ENCODE measurements at regions not wholly inside any gene's neighbourhood (a gene's known extent, or its start where the extent isn't known, plus 50 kb on each side); places are given as distances from the start of the nearest gene placed in this dataset.

DNA sequence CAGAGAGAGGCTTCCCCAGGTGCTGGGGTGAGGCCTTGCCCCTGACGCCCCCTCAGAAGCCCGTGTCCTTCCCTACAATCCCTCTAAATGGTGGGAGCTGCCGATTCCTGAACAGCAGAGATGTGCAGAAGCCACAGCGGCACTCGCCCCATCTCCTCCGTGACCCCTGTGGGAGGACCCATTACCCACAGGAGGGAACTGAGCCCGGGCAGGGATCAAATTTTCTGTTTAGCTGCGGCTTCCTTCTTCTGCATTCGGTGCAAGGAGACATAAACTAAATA is 181.2 kb upstream of the RAB6C start:
- H3K4me3 ChIP-seq (ENCODE audit: low read length) = no peak overlapping the region
- no peak for DNase-seq (ENCODE audit: low read depth)
- TF ChIP-seq, protein P1, sequence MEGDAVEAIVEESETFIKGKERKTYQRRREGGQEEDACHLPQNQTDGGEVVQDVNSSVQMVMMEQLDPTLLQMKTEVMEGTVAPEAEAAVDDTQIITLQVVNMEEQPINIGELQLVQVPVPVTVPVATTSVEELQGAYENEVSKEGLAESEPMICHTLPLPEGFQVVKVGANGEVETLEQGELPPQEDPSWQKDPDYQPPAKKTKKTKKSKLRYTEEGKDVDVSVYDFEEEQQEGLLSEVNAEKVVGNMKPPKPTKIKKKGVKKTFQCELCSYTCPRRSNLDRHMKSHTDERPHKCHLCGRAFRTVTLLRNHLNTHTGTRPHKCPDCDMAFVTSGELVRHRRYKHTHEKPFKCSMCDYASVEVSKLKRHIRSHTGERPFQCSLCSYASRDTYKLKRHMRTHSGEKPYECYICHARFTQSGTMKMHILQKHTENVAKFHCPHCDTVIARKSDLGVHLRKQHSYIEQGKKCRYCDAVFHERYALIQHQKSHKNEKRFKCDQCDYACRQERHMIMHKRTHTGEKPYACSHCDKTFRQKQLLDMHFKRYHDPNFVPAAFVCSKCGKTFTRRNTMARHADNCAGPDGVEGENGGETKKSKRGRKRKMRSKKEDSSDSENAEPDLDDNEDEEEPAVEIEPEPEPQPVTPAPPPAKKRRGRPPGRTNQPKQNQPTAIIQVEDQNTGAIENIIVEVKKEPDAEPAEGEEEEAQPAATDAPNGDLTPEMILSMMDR (conservative IDR thresholded peaks at IDR 0.05; ENCODE audit: low read length) = no peak

DNA sequence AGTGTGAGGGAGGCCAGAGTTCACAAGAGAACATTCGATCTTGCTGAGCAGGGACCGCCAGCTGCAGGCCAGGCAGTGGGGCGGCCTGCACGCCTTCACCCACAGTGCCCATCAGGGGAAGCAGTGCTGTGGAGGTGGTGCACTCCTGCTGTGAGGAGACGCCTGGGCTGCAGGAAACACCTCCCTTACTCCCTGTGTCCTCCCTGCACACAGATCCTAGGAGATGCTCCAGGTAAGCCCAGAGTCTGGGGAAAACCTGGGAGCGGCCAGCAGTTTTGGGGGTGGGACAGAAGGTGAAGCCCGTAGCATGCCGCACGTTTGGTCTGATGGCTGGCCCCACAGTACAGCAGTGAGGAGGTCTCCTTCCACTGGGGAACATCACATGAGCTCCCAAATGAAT is 180.8 kb upstream of the RAB6C start:
- no peak overlapping the region for H3K4me3 ChIP-seq (ENCODE audit: low read length)
- DNase-seq (ENCODE audit: low read depth) = no peak
- TF ChIP-seq, protein P1 (conservative IDR thresholded peaks at IDR 0.05; ENCODE audit: low read length) = no peak

DNA sequence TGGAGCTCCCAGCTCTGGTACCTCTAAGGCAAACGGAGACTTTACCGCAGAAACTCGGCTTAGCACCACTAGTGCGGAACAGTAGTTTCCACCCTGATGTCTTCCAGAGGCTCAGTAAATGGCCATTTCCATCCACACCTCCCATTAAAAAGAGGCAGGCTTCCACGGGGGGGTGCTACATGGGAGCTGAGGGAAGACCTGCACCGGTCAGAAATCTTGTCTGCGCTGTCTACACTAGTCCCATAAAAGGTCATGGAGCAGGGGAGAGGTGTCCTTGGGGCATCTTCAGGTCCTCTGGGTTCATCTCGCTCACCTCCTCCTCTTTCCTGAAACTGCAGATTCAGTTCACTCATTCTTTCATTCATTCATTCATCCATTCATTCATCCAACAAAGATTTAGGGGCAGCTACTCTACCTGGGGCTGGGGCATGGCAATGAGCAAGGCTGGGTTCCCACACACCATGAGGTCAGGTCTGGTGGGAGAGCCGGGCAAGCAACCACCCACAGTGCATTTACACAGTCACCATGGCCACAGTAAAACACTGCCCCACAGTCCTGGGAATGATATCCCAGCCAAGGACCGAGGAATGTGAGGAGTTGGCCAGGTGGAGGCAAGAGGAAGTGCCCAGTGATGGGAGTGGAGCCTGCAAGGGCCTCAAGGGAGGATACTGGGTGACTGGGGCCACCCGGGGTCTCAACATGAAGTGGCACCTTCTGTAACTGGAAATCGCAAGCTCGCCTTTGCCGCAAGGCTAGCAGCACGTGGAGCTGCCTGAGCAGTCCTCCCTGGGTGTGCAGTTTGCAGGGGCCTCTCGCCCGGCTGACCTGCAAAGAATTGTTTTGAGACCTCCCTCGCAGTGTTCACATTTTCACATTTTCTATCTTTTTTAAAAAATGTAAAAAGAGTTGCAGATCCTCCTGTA is 180.2 kb upstream of the RAB6C start:
- no peak for DNase-seq (ENCODE audit: low read depth)
- TF ChIP-seq, protein P1 (conservative IDR thresholded peaks at IDR 0.05; ENCODE audit: low read length) = no peak
- H3K4me3 ChIP-seq (ENCODE audit: low read length) = no peak overlapping the region

DNA sequence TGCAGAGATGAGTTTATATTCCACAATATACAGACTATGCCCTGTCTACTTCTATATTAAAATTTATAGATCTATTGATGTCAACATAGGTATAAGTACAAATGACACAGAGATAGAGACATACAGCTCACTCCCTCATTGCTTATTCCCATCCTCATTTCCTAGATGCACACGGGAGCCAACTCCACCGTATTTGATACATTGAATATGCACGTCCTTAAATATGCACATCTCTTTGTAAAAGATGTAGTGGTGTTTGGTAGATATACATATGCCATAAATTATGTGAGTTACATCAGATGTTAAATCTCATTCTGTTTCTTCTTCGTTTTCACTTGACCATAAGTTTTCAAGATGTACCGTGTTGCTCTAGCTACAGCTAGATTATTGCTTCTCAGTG is 179.2 kb upstream of the RAB6C start:
- no peak for DNase-seq (ENCODE audit: low read depth)
- H3K4me3 ChIP-seq (ENCODE audit: low read length) = no peak overlapping the region
- TF ChIP-seq, protein P1 (conservative IDR thresholded peaks at IDR 0.05; ENCODE audit: low read length) = no peak

DNA sequence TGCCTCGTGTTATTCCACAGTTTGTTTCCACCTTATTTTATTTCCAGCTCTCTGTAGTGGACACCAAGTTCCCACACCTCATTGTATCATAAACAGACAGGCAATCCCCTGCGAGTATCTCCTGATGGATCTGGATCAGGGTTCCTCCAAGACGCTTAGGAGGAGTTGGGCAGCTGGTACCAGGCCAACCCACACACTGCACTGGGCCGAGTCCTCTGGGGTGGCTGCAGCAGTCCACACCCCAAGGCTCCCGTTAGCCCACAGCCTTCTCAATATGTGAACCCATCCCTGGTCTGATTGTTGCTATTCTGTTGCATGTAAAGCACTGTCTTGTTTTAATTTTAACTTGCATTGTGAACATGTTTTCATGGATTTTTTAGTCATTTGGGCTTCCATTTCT is 178.8 kb upstream of the RAB6C start:
- DNase-seq (ENCODE audit: low read depth) = no peak
- TF ChIP-seq, protein P1 (conservative IDR thresholded peaks at IDR 0.05; ENCODE audit: low read length) = no peak
- H3K4me3 ChIP-seq (ENCODE audit: low read length) = no peak overlapping the region

DNA sequence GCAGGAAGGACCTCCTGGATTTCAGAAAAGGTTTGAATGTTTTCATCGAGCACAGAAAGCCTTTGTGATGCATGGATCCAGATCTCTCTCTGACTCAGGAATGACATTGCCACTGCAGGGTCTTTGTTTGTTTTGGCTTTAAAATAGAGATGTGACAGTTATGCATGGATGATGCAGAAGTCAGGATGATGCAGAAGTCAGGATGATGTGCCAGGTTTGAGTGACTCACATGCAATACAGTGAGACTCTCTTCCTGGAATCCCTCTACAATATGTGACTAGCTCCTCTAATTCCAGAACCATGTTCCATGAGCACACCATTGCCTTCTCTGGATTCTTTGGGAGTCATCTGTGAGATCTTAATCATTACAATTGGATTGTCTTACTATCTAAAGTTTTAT is 177.9 kb upstream of the RAB6C start:
- TF ChIP-seq, protein P1 (conservative IDR thresholded peaks at IDR 0.05; ENCODE audit: low read length) = no peak
- no peak overlapping the region for H3K4me3 ChIP-seq (ENCODE audit: low read length)
- DNase-seq (ENCODE audit: low read depth) = peak; percentile 58

DNA sequence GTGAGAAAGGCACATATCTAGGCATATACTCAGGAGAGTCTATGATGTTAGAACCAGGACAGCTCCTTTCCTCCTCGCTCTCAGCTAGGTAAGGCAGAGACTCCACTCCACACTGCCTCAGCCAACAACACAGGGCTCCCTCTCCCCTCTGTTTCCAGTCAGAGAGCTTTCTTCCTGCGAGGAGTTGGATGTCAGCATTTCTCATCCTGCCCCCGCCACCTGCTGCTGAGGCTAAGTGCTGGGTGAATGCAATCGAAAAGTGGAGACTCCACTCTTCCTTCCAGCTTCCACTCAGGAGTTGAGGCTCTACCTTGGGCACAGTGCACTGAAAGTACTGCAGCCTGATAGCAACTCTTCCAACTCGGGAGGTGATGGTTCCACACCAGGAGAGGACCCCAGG is 177.2 kb upstream of the RAB6C start:
- DNase-seq (ENCODE audit: low read depth) = no peak
- H3K4me3 ChIP-seq (ENCODE audit: low read length) = no peak overlapping the region
- TF ChIP-seq, protein P1 (conservative IDR thresholded peaks at IDR 0.05; ENCODE audit: low read length) = no peak

Data from AG10803 (cell line).